H9 (cell line): ENCODE measurements at regions not wholly inside any gene's neighbourhood (a gene's known extent, or its start where the extent isn't known, plus 50 kb on each side); places are given as distances from the start of the nearest gene placed in this dataset.

Experiments used
- DNase-seq: peaks from one replicate; pipeline ENCODE4 v3.0.0-alpha.2; 2017
- H2AFZ ChIP-seq: one replicate; pipeline ENCODE4 v1.6.1; 2013; ENCODE audit warnings: mild to moderate bottlenecking, low read length, control low read depth, moderate library complexity
- H2AK5ac ChIP-seq: 2 replicates; pipeline ENCODE4 v1.6.1; 2013; ENCODE audit warnings: low read length, control low read depth, mixed read lengths; ENCODE audit not compliant: insufficient read length
- H2BK120ac ChIP-seq: one replicate; pipeline ENCODE4 v1.6.1; 2013; ENCODE audit warnings: low read depth, mild to moderate bottlenecking, low read length, control low read depth, inconsistent platforms; ENCODE audit not compliant: poor library complexity, severe bottlenecking
- H2BK12ac ChIP-seq: 2 replicates; pipeline ENCODE4 v1.6.1; 2013; ENCODE audit warnings: low read length, control low read depth, mixed read lengths, low read depth; ENCODE audit not compliant: insufficient read length
- H2BK15ac ChIP-seq: 2 replicates; pipeline ENCODE4 v1.6.1; 2013; ENCODE audit warnings: low read depth, low read length, control low read depth
- H2BK20ac ChIP-seq: one replicate; pipeline ENCODE4 v1.6.1; 2013; ENCODE audit warnings: low read depth, mild to moderate bottlenecking, low read length, control low read depth, inconsistent platforms; ENCODE audit not compliant: poor library complexity, severe bottlenecking
- H2BK5ac ChIP-seq: 2 replicates; pipeline ENCODE4 v1.6.1; 2013; ENCODE audit warnings: low read length, control low read depth, mixed read lengths; ENCODE audit not compliant: insufficient read length
- H3K14ac ChIP-seq: 2 replicates; pipeline ENCODE4 v1.6.1; 2013; ENCODE audit warnings: low read length, control low read depth; ENCODE audit not compliant: insufficient read depth
- H3K18ac ChIP-seq: 2 replicates; pipeline ENCODE4 v1.6.1; 2013; ENCODE audit warnings: low read depth, mild to moderate bottlenecking, mixed read lengths, low read length, control low read depth; ENCODE audit not compliant: insufficient read length
- H3K23ac ChIP-seq: 2 replicates; pipeline ENCODE4 v1.6.1; 2013; ENCODE audit warnings: low read length, control low read depth, mixed read lengths, low read depth; ENCODE audit not compliant: insufficient read length
- H3K23me2 ChIP-seq: 2 replicates; pipeline ENCODE4 v1.6.1; 2013; ENCODE audit warnings: low read depth, mild to moderate bottlenecking, mixed read lengths, low read length, control low read depth; ENCODE audit not compliant: insufficient read length, poor library complexity, severe bottlenecking
- H3K27ac ChIP-seq: 2 replicates; pipeline ENCODE4 v1.5.1; 2013; ENCODE audit warnings: low read length, control low read depth, mixed read lengths, low read depth; ENCODE audit not compliant: insufficient read length
- H3K27me3 ChIP-seq: 2 replicates; pipeline ENCODE4 v1.6.1; 2013; ENCODE audit warnings: low read length, control low read depth, inconsistent platforms; ENCODE audit not compliant: insufficient read depth
- H3K4ac ChIP-seq: 2 replicates; pipeline ENCODE4 v1.6.1; 2013; ENCODE audit warnings: low read depth, mild to moderate bottlenecking, control low read depth, inconsistent platforms, low read length, moderate library complexity
- H3K4me1 ChIP-seq: 2 replicates; pipeline ENCODE4 v1.6.1; 2013; ENCODE audit warnings: low read length, control low read depth, inconsistent platforms; ENCODE audit not compliant: insufficient read depth
- H3K4me2 ChIP-seq: 2 replicates; pipeline ENCODE4 v1.6.1; 2013; ENCODE audit warnings: low read length, control low read depth, mixed read lengths; ENCODE audit not compliant: insufficient read length, insufficient read depth
- H3K56ac ChIP-seq: 2 replicates; pipeline ENCODE4 v1.6.1; 2013; ENCODE audit warnings: low read depth, mild to moderate bottlenecking, mixed read lengths, low read length, control low read depth; ENCODE audit not compliant: insufficient read length
- H3K79me1 ChIP-seq: 2 replicates; pipeline ENCODE4 v1.6.1; 2013; ENCODE audit warnings: low read depth, mild to moderate bottlenecking, moderate library complexity, low read length, control low read depth, inconsistent platforms; ENCODE audit not compliant: insufficient read depth, poor library complexity, severe bottlenecking
- H3K79me2 ChIP-seq: 2 replicates; pipeline ENCODE4 v1.6.1; 2013; ENCODE audit warnings: low read length, control low read depth, inconsistent platforms; ENCODE audit not compliant: insufficient read depth
- H3K9ac ChIP-seq: 2 replicates; pipeline ENCODE4 v1.6.1; 2013; ENCODE audit warnings: low read length, control low read depth, mixed read lengths; ENCODE audit not compliant: insufficient read length; ENCODE audit errors: extremely low read depth
- H3K9me3 ChIP-seq: one replicate; pipeline ENCODE4 v1.6.1; 2013; ENCODE audit warnings: low read depth, low read length, inconsistent platforms; ENCODE audit not compliant: control insufficient read depth
- H3T11ph ChIP-seq: one replicate; pipeline ENCODE4 v1.6.1; 2013; ENCODE audit warnings: mild to moderate bottlenecking, low read length, control low read depth, inconsistent platforms
- H4K20me1 ChIP-seq: one replicate; pipeline ENCODE4 v1.6.1; 2013; ENCODE audit not compliant: control insufficient read depth, insufficient read length, insufficient read depth
- H4K5ac ChIP-seq: 2 replicates; pipeline ENCODE4 v1.6.1; 2013; ENCODE audit warnings: low read depth, mild to moderate bottlenecking, mixed read lengths, low read length, control low read depth; ENCODE audit not compliant: insufficient read length
- H4K8ac ChIP-seq: replicated peaks from 2 replicates; pipeline ENCODE4 v1.6.1; 2013; ENCODE audit warnings: low read length, control low read depth, mixed read lengths, low read depth; ENCODE audit not compliant: insufficient read length
- H4K91ac ChIP-seq: 2 replicates; pipeline ENCODE4 v1.6.1; 2013; ENCODE audit warnings: low read depth, mild to moderate bottlenecking, moderate library complexity, mixed read lengths, low read length, control low read depth; ENCODE audit not compliant: insufficient read length
- H3K27ac Mint-ChIP-seq, 3 experiments: 2 replicates in 2 of 3; 3 replicates in 1 of 3; pipeline ENCODE4 v1.8.0; 2020 to 2021; ENCODE audit warnings: mixed read lengths in 3 of 3, mild to moderate bottlenecking in 1 of 3, moderate library complexity in 1 of 3
- H3K27me3 Mint-ChIP-seq: 2 replicates; pipeline ENCODE4 v1.8.0; 2021; ENCODE audit warnings: low read depth, mild to moderate bottlenecking, moderate library complexity, mixed read lengths
- H3K36me3 Mint-ChIP-seq, 3 experiments: 2 replicates in 2 of 3; 3 replicates in 1 of 3; pipeline ENCODE4 v1.8.0; 2020 to 2021; ENCODE audit warnings: low read depth in 3 of 3, mixed read lengths in 3 of 3; ENCODE audit not compliant: insufficient read depth in 1 of 3
- H3K4me1 Mint-ChIP-seq, 2 experiments: 2 replicates each; pipeline ENCODE4 v1.8.0; 2020; ENCODE audit warnings: mixed read lengths in 2 of 2
- H3K4me3 Mint-ChIP-seq, 2 experiments: 2 replicates in 1 of 2; 3 replicates in 1 of 2; pipeline ENCODE4 v1.8.0; 2020 to 2021; ENCODE audit warnings: mild to moderate bottlenecking in 2 of 2, mixed read lengths in 2 of 2, moderate library complexity in 1 of 2
- H3K9me3 Mint-ChIP-seq, 2 experiments: 2 replicates in 1 of 2; 3 replicates in 1 of 2; pipeline ENCODE4 v1.8.0; 2020; ENCODE audit warnings: mild to moderate bottlenecking in 2 of 2, mixed read lengths in 2 of 2, moderate library complexity in 1 of 2
- WGBS: extraction: QIAGEN DNeasy Blood & Tissue Kit; methylation state at CpG from one replicate; pipeline ENCODE4 v1.1.7; 2013; ENCODE audit warnings: missing lambda C conversion rate, low lambda C conversion rate, mixed read lengths; ENCODE audit not compliant: insufficient read length; ENCODE audit errors: extremely low coverage; 5-methylcytosine and 5-hydroxymethylcytosine counted together
- TF ChIP-seq, protein P1 (sequence below): fragments of 200-600 bp; sonication (generic); conservative IDR thresholded peaks from 3 replicates; pipeline ENCODE4 v1.8.0; 2021; ENCODE audit warnings: antibody characterized with exemption, mild to moderate bottlenecking

DNA sequence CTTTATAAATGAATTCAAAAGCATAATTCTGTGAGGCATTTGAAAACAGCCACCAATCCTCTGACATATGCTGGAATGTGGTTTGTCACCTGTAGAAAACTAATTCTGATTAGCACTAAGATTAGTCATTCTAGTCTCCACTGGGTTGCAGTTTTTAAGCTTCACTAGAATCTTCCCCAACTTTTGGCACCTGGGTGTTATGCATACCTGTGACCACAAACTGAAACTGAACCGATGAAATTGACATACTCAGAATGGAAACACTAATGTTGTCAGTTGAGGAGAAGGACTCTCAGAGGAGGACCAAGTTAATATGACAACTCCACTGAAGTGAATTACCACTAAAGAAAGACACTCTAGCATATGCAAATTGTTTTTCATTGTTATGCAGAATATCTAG lies 285.8 kb upstream of the NEGR1 start:
- no peaks in the 10 kb centered on the region for H3K79me1 ChIP-seq
- no peak overlapping the region for H3K9ac ChIP-seq
- H3K18ac ChIP-seq = no peak overlapping the region
- no peak overlapping the region for H4K5ac ChIP-seq
- no peak overlapping the region for H3T11ph ChIP-seq
- TF ChIP-seq, protein P1, sequence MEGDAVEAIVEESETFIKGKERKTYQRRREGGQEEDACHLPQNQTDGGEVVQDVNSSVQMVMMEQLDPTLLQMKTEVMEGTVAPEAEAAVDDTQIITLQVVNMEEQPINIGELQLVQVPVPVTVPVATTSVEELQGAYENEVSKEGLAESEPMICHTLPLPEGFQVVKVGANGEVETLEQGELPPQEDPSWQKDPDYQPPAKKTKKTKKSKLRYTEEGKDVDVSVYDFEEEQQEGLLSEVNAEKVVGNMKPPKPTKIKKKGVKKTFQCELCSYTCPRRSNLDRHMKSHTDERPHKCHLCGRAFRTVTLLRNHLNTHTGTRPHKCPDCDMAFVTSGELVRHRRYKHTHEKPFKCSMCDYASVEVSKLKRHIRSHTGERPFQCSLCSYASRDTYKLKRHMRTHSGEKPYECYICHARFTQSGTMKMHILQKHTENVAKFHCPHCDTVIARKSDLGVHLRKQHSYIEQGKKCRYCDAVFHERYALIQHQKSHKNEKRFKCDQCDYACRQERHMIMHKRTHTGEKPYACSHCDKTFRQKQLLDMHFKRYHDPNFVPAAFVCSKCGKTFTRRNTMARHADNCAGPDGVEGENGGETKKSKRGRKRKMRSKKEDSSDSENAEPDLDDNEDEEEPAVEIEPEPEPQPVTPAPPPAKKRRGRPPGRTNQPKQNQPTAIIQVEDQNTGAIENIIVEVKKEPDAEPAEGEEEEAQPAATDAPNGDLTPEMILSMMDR = no peak
- H2BK20ac ChIP-seq = no peak overlapping the region
- Mint-ChIP-seq H3K4me3 (no peak overlapping the region), H3K36me3 (no peaks in the 10 kb centered on the region; a peak in 1 of 7 replicates), H3K27ac (no peak overlapping the region), H3K27me3 (no peaks in the 10 kb centered on the region), H3K4me1 (peaks cover 10 to 14% of the 10 kb centered on the region in 2 experiments), H3K9me3 (no peaks in the 10 kb centered on the region)
- no peak overlapping the region for H3K4ac ChIP-seq
- H4K8ac ChIP-seq = no peak overlapping the region
- no peak overlapping the region for H2BK120ac ChIP-seq
- DNase-seq = no peak
- no peaks in the 10 kb centered on the region for H3K23me2 ChIP-seq
- H3K14ac ChIP-seq = no peak overlapping the region
- no peak overlapping the region for H2AFZ ChIP-seq
- H2BK12ac ChIP-seq = no peak overlapping the region
- H3K9me3 ChIP-seq = no peaks in the 10 kb centered on the region
- H3K56ac ChIP-seq = no peak overlapping the region
- no peak overlapping the region for H2BK5ac ChIP-seq
- no peaks in the 10 kb centered on the region for H3K27me3 ChIP-seq
- no peaks in the 10 kb centered on the region for H4K20me1 ChIP-seq
- WGBS = no CpG with 5 or more reads among the region's 1 CpG
- H2BK15ac ChIP-seq = no peak overlapping the region
- H3K23ac ChIP-seq = no peak overlapping the region
- no peak overlapping the region for H4K91ac ChIP-seq
- no peak overlapping the region for H2AK5ac ChIP-seq
- no peaks in the 10 kb centered on the region; the same call in 1 of the 2 replicates for H3K4me1 ChIP-seq
- H3K4me2 ChIP-seq = no peak overlapping the region
- H3K27ac ChIP-seq = no peak overlapping the region
- H3K79me2 ChIP-seq = no peaks in the 10 kb centered on the region
